Neutrophil (primary cell): ENCODE measurements at regions not wholly inside any gene's neighbourhood (a gene's known extent, or its start where the extent isn't known, plus 50 kb on each side); places are given as distances from the start of the nearest gene placed in this dataset.

Source experiments
- H3K27ac ChIP-seq: fragments of 200-600 bp; sonication (generic); 2 replicates; pipeline ENCODE4 v1.5.1; 2016; ENCODE audit warnings: mild to moderate bottlenecking, moderate library complexity
- H3K27me3 ChIP-seq: fragments of 200-600 bp; sonication (generic); 2 replicates; pipeline ENCODE4 v1.6.0; 2016; ENCODE audit warnings: mild to moderate bottlenecking
- H3K36me3 ChIP-seq: fragments of 200-600 bp; sonication (generic); 2 replicates; pipeline ENCODE4 v1.5.1; 2017
- H3K4me1 ChIP-seq, 2 experiments: fragments of 200-600 bp in 1 of 2; sonication (generic) in 1 of 2; 1 replicate in 1 of 2; 2 replicates in 1 of 2; pipeline versions ENCODE4 v1.5.1 to v1.6.1; 2013 to 2016; ENCODE audit warnings: low read depth in 1 of 2, low read length in 1 of 2, mild to moderate bottlenecking in 1 of 2, moderate library complexity in 1 of 2; ENCODE audit not compliant: control insufficient read depth in 1 of 2, insufficient read depth in 1 of 2
- H3K4me3 ChIP-seq, 2 experiments: fragments of 200-600 bp in 1 of 2; sonication (generic) in 1 of 2; 1 replicate in 1 of 2; 2 replicates in 1 of 2; pipeline ENCODE4 v1.5.1; 2013 to 2016; ENCODE audit warnings: low read depth in 1 of 2, low read length in 1 of 2, mild to moderate bottlenecking in 1 of 2, moderate library complexity in 1 of 2
- H3K9me3 ChIP-seq: fragments of 200-600 bp; sonication (generic); 2 replicates; pipeline ENCODE4 v1.5.1; 2016
- TF ChIP-seq, protein P1 (sequence below): fragments of 200-600 bp; sonication (generic); IDR thresholded peaks from 2 replicates; pipeline ENCODE4 v1.5.1; 2016; ENCODE audit warnings: antibody characterized with exemption

DNA sequence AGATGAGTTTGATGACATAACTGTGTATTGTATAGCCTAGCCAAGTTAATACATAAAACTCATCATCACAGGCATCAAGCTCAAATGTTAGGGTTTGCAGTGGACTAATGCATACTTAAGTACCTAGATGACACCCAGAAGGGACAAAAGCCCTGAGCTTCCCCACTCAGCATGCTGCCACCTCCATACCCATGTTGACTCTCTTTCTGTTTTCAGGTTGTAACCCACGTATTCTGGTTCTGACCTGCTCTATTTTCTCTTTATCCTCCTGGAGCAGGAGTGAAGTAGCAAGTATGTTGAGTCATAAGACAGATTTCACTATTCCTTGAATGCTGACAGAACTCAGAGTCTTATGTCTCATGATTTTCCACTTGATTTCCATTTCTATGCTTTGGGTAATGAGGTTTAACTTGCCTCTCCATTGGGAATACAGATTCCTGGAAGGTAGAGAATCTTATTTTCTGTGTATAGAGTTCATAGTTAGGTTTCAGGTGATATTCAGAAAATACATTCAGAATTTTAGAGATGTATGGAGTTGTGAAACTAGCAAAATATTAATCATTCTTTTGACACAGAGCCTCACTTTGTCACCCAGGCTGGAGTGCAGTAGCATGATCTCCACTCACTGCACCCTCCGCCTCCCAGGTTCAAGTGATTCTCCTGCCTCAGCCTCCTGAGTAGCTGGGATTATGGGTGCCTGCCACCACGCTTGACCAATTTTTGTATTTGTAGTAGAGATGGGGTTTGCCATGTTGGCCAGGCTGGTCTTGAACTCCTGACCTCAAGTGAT, 122.5 kb upstream of the KCNJ15 start:
- TF ChIP-seq, protein P1, sequence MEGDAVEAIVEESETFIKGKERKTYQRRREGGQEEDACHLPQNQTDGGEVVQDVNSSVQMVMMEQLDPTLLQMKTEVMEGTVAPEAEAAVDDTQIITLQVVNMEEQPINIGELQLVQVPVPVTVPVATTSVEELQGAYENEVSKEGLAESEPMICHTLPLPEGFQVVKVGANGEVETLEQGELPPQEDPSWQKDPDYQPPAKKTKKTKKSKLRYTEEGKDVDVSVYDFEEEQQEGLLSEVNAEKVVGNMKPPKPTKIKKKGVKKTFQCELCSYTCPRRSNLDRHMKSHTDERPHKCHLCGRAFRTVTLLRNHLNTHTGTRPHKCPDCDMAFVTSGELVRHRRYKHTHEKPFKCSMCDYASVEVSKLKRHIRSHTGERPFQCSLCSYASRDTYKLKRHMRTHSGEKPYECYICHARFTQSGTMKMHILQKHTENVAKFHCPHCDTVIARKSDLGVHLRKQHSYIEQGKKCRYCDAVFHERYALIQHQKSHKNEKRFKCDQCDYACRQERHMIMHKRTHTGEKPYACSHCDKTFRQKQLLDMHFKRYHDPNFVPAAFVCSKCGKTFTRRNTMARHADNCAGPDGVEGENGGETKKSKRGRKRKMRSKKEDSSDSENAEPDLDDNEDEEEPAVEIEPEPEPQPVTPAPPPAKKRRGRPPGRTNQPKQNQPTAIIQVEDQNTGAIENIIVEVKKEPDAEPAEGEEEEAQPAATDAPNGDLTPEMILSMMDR = no peak
- no peak overlapping the region for H3K27ac ChIP-seq
- H3K4me3 ChIP-seq = no peak overlapping the region
- H3K9me3 ChIP-seq = no peaks in the 10 kb centered on the region
- no peaks in the 10 kb centered on the region for H3K4me1 ChIP-seq
- peaks cover 75% of the 10 kb centered on the region for H3K27me3 ChIP-seq
- H3K36me3 ChIP-seq = no peaks in the 10 kb centered on the region

DNA sequence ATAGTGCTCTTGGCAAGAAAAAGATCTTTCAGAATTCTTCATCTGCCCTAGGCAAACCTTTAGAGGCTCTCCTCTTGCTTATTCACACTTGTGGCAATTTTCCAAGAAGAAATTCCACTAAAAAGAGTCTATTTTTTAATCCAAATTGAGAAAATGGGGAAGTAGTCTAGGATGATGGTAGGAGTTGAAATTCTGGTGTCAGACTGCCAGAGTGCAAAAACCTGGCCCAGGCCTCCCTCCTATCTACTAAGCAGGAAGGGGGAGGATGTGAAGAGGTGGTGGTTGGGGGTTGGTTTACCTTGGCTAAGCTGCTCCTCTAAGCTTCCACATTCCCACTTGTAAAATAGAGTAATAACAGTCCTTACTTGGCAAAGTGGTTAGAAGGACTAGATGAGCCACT, 120.6 kb upstream of the KCNJ15 start:
- no peaks in the 10 kb centered on the region for H3K36me3 ChIP-seq
- no peak overlapping the region for H3K4me3 ChIP-seq
- peaks cover 65% of the 10 kb centered on the region for H3K27me3 ChIP-seq
- no peak overlapping the region for H3K27ac ChIP-seq
- TF ChIP-seq, protein P1 = no peak
- H3K9me3 ChIP-seq = no peaks in the 10 kb centered on the region
- H3K4me1 ChIP-seq = no peaks in the 10 kb centered on the region

DNA sequence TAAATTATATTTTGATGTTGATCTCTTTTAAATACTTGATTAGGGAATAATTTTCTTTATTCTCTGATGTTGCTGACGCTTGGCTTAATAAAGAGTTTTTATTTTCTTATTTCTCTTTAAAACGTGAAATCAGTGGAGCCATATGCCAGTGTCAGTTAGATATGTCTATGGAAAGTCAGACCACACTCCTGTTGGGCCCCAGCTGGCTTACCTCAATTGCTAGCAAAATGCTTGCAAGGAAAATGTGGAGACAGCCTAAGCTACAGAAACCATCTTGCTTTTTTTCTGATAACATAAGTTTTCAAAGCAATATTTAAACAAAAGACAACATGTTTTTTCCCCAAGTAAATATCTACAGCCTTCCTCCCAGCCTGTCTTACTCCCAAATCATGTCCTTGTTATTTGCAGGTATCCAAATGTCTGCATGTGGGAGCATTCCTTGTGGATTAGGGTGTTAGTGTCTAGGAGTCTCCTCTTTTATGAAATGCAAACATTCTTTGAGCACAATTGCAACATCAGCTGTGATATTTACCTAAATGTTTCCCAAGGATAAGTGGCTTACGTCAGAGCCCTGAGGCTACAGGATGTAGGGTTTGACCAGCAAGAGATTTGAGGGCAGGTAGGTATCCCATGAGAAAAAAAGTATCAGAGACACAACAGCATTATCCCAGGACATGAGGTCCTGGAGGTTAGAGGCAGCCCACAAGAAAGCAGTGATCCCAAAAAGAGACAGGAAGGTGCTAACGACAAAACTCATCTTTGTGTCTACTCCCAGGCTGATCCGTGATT, 117.2 kb upstream of the KCNJ15 start:
- Histone ChIP-seq H3K36me3 (no peaks in the 10 kb centered on the region), H3K4me3 (no peak overlapping the region), H3K4me1 (no peaks in the 10 kb centered on the region), H3K27ac (no peak overlapping the region), H3K27me3 (peaks cover 60% of the 10 kb centered on the region), H3K9me3 (no peaks in the 10 kb centered on the region)
- TF ChIP-seq, protein P1 = no peak

DNA sequence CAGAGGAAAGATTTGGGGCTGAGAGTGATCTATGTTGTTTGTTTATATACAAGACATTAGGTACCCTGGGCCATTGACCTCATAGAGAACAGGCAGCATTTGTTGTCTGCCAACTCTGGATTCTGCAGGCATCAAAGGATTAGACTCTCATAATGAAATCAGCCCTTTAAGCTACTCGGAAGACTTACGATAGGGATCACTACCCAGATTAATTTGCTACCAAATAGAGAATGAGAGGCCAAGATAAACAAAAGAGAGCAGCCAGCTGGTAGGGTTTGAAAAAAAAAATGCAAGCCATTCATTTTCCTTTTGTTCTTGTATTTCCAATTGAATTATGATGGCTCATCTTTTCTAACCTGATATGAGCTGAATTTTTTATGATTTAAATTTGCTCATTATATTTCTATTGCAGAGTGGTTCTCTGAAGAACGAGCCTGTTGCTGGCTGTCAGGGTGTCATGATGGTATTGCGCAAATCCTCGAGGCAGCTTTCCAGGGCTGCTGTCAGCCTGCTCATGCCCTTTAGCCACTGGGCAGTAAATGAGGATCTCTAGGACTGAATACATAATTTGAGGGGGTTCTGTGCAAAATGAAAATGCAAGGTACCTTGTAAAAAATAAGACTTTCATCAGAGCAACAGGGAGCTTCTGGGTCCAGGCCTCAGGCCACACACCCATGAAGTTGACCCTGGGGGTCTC, 116.4 kb upstream of the KCNJ15 start:
- H3K4me1 ChIP-seq = no peaks in the 10 kb centered on the region
- TF ChIP-seq, protein P1 = no peak

DNA sequence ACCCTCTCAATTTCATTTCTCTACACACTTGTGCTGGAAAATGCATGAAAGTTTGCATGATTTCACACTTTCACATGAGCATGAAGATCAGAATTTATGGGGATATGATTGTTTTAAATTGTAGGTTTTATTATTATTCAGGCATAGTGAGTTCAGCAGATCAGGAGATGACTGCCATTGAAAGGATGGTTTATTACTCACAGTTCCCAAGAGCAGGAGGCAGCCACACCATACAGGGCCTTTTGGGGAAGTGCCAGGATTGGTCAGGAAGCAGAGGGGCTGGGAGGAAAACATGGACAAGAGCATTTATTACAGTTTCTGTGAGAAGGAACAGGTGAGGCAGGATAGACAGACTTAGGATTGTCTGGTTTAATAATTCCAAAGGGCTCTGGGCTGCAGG, 114.6 kb upstream of the KCNJ15 start:
- H3K27me3 ChIP-seq = peaks cover 58% of the 10 kb centered on the region

More for the DNA sequence above, 116.4 kb upstream of the KCNJ15 start:
- Histone ChIP-seq H3K4me3 (no peak overlapping the region), H3K36me3 (no peaks in the 10 kb centered on the region), H3K9me3 (no peaks in the 10 kb centered on the region), H3K27me3 (peaks cover 58% of the 10 kb centered on the region), H3K27ac (no peak overlapping the region)

More for the DNA sequence above, 114.6 kb upstream of the KCNJ15 start:
- Histone ChIP-seq H3K4me1 (no peaks in the 10 kb centered on the region), H3K36me3 (no peaks in the 10 kb centered on the region), H3K9me3 (no peaks in the 10 kb centered on the region), H3K4me3 (no peak overlapping the region), H3K27ac (no peak overlapping the region)
- TF ChIP-seq, protein P1 = no peak
